Thyroid gland (tissue), 4 donors: ENCODE measurements at regions not wholly inside any gene's neighbourhood (a gene's known extent, or its start where the extent isn't known, plus 50 kb on each side); places are given as distances from the start of the nearest gene placed in this dataset.

ENCODE experiments used
- CTCF ChIP-seq, 6 experiments: fragments of 200-600 bp in 3 of 6; fragments of 450-650 bp in 3 of 6; sonication (generic) in 3 of 6; IDR thresholded peaks; one replicate each; pipeline ENCODE4 v1.5.1; 2016 to 2019; ENCODE audit warnings: antibody characterized with exemption in 6 of 6, mild to moderate bottlenecking in 2 of 6, inconsistent platforms in 1 of 6, moderate library complexity in 1 of 6
- POLR2A ChIP-seq, 2 donors: fragments of 450-650 bp; IDR thresholded peaks; one replicate each; pipeline ENCODE4 v1.6.1; 2017; ENCODE audit warnings: antibody characterized with exemption in 2 of 2, mild to moderate bottlenecking in 2 of 2, moderate library complexity in 1 of 2

- TF ChIP-seq CTCF (IDR thresholded peaks at IDR 0.05): no peak
- no peak for TF ChIP-seq POLR2A (IDR thresholded peaks at IDR 0.05)
Observed at GRCh38 chr2:37560863-37561614, 110.4 kb downstream of the CDC42EP3 start.
